22Rv1 (cell line): ENCODE measurements at regions not wholly inside any gene's neighbourhood (a gene's known extent, or its start where the extent isn't known, plus 50 kb on each side); places are given as distances from the start of the nearest gene placed in this dataset.
"Not testable (repeated sequence)": the region's sequence is repeated elsewhere in the genome, so short reads cannot be mapped to it uniquely, and the experiment has no call there.

Experiments used
- CTCF ChIP-seq: fragments of 450-650 bp; IDR thresholded peaks from 2 replicates; pipeline ENCODE4 v1.5.1; 2017; ENCODE audit warnings: mild to moderate bottlenecking
- ZFX ChIP-seq: fragments of 450-650 bp; IDR thresholded peaks from 2 replicates; pipeline ENCODE4 v1.6.1; 2017; ENCODE audit warnings: antibody characterized with exemption, borderline replicate concordance

- not testable (repeated sequence) for TF ChIP-seq CTCF, ZFX
Observed at GRCh38 chr5:91241460-91241859, 141.7 kb downstream of the ARRDC3 start.
